GM19239 (cell line): ENCODE measurements at regions not wholly inside any gene's neighbourhood (a gene's known extent, or its start where the extent isn't known, plus 50 kb on each side); places are given as distances from the start of the nearest gene placed in this dataset.
"Not testable (repeated sequence)": the region's sequence is repeated elsewhere in the genome, so short reads cannot be mapped to it uniquely, and the experiment has no call there.

Experiments used
- DNase-seq: peaks from one replicate; pipeline ENCODE4 v3.0.0; 2011; ENCODE audit warnings: low spot score; ENCODE audit not compliant: insufficient read length
- FAIRE-seq: peaks from 2 replicates; lab custom pipeline; 2011; peaks lifted over from hg19 to GRCh38; lab: Jason Lieb, UNC

- FAIRE-seq (no peak), DNase-seq (no peak)
Measured at GRCh38 chr6:14887181-14887580, 358.7 kb upstream of the JARID2 start.

GRCh38 chr6:14887986-14888574 is 357.8 kb upstream of the JARID2 start:
- no peak for FAIRE-seq

GRCh38 chr6:14888575-14889000 is 357.3 kb upstream of the JARID2 start:
- no peak for DNase-seq
- FAIRE-seq: no peak

More at GRCh38 chr6:14887986-14888574, 357.8 kb upstream of the JARID2 start:
- no peak for DNase-seq

GRCh38 chr6:14889188-14889587 is 356.7 kb upstream of the JARID2 start:
- FAIRE-seq (no peak), DNase-seq (no peak)

- FAIRE-seq: no peak
- DNase-seq: no peak
Measured at GRCh38 chr6:14889611-14890593, 356.0 kb upstream of the JARID2 start.

GRCh38 chr6:14891820-14892375 is 354.0 kb upstream of the JARID2 start:
- FAIRE-seq, DNase-seq: not testable (repeated sequence)

- DNase-seq (no peak), FAIRE-seq (no peak)
Measured at GRCh38 chr6:14894105-14894504, 351.8 kb upstream of the JARID2 start.

- DNase-seq (no peak), FAIRE-seq (no peak)
Measured at GRCh38 chr6:14896475-14896874, 349.4 kb upstream of the JARID2 start.

- DNase-seq (no peak), FAIRE-seq (no peak)
Measured at GRCh38 chr6:14897831-14898230, 348.0 kb upstream of the JARID2 start.

- FAIRE-seq, DNase-seq: not testable (repeated sequence)
Measured at GRCh38 chr6:14899441-14899840, 346.4 kb upstream of the JARID2 start.

- DNase-seq: no peak
- no peak for FAIRE-seq
Measured at GRCh38 chr6:14900919-14901318, 344.9 kb upstream of the JARID2 start.

- FAIRE-seq (no peak), DNase-seq (no peak)
Measured at GRCh38 chr6:14903176-14904038, 342.5 kb upstream of the JARID2 start.

GRCh38 chr6:14905201-14905600 is 340.7 kb upstream of the JARID2 start:
- FAIRE-seq (no peak), DNase-seq (no peak)

- FAIRE-seq: no peak
- DNase-seq: no peak
Measured at GRCh38 chr6:14906621-14907020, 339.2 kb upstream of the JARID2 start.

- peak; percentile 61 for DNase-seq
Measured at GRCh38 chr6:14910692-14911547, 334.9 kb upstream of the JARID2 start.

GRCh38 chr6:14912226-14912625 is 333.6 kb upstream of the JARID2 start:
- FAIRE-seq (no peak), DNase-seq (no peak)

More at GRCh38 chr6:14910692-14911547, 334.9 kb upstream of the JARID2 start:
- peak; percentile 96 for FAIRE-seq

GRCh38 chr6:14912706-14913105 is 333.2 kb upstream of the JARID2 start:
- FAIRE-seq: no peak

GRCh38 chr6:14913931-14914330 is 331.9 kb upstream of the JARID2 start:
- DNase-seq: no peak

More at GRCh38 chr6:14912706-14913105, 333.2 kb upstream of the JARID2 start:
- DNase-seq: no peak

More at GRCh38 chr6:14913931-14914330, 331.9 kb upstream of the JARID2 start:
- FAIRE-seq: no peak
